Mucosa of stomach (tissue), 1 donor: ENCODE measurements at regions not wholly inside any gene's neighbourhood (a gene's known extent, or its start where the extent isn't known, plus 50 kb on each side); places are given as distances from the start of the nearest gene placed in this dataset.

Experiments used
- H3K27me3 ChIP-seq: one replicate; pipeline ENCODE4 v1.7.0; 2013; ENCODE audit warnings: mild to moderate bottlenecking, low read length; ENCODE audit not compliant: control insufficient read depth, insufficient read depth
- H3K36me3 ChIP-seq: one replicate; pipeline ENCODE4 v1.7.0; 2013; ENCODE audit warnings: low read length; ENCODE audit not compliant: control insufficient read depth, insufficient read depth
- H3K4me1 ChIP-seq: one replicate; pipeline ENCODE4 v1.7.0; 2013; ENCODE audit warnings: mild to moderate bottlenecking, low read length; ENCODE audit not compliant: control insufficient read depth, insufficient read depth
- H3K4me3 ChIP-seq: one replicate; pipeline ENCODE4 v1.7.0; 2013; ENCODE audit warnings: low read length
- H3K9ac ChIP-seq: one replicate; pipeline ENCODE4 v1.7.0; 2013; ENCODE audit warnings: mild to moderate bottlenecking, low read length, moderate library complexity
- H3K9me3 ChIP-seq: one replicate; pipeline ENCODE4 v1.7.0; 2013; ENCODE audit warnings: mild to moderate bottlenecking, low read length, moderate library complexity; ENCODE audit not compliant: control insufficient read depth
- donor health status: Pancreatic carcinoma.

DNA sequence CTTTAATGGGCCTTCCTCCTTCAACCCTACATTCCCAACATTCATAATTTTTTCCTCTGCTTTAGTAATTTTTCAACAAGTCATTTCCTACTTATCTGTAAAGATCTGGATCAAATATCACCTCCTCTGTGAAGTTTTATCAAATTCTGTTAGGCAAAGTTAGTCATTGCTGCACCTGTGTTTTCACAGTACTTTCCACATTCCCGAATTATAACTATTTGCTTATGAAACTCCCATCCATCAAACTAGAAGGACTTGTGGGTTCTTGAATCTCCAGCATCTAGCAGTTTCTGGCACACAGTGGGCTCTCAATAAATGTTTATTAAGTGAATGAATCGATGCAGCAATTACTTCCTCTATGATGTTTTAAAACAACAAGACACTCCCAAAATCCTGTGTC is 257.6 kb downstream of the HDGFL1 start:
- Histone ChIP-seq H3K9ac (no peak overlapping the region), H3K9me3 (no peaks in the 10 kb centered on the region), H3K4me3 (no peak overlapping the region), H3K27me3 (no peaks in the 10 kb centered on the region), H3K36me3 (no peaks in the 10 kb centered on the region), H3K4me1 (peaks cover 8% of the 10 kb centered on the region)

DNA sequence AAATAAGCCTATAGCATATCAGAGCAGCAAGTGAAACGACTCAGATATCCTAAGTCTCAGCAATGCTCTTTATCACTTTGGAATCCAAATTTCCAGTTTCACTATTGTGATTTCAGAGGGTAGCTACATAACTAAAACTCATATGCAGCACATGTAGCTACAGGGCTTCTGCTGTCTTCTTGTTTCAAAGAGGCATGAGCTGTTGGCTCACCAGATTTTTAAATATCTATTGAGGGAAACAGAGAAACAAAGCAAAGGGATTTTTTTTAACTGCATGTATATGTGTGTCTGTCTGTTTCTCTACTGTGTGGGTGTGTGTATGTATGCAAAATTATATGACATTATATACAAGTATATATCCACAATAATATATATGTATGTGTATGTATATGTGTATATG is 258.4 kb downstream of the HDGFL1 start:
- Histone ChIP-seq H3K4me1 (peaks cover 8% of the 10 kb centered on the region), H3K27me3 (no peaks in the 10 kb centered on the region), H3K9me3 (no peaks in the 10 kb centered on the region), H3K36me3 (no peaks in the 10 kb centered on the region), H3K9ac (no peak overlapping the region), H3K4me3 (no peak overlapping the region)

GRCh38 chr6:22828179-22829062 is 259.1 kb downstream of the HDGFL1 start:
- Histone ChIP-seq H3K36me3 (no peaks in the 10 kb centered on the region), H3K9me3 (no peaks in the 10 kb centered on the region), H3K4me1 (peaks cover 8% of the 10 kb centered on the region), H3K9ac (no peak overlapping the region), H3K27me3 (no peaks in the 10 kb centered on the region), H3K4me3 (no peak overlapping the region)

- Histone ChIP-seq H3K4me1 (peaks cover 8% of the 10 kb centered on the region), H3K27me3 (no peaks in the 10 kb centered on the region), H3K36me3 (no peaks in the 10 kb centered on the region), H3K4me3 (no peak overlapping the region), H3K9me3 (no peaks in the 10 kb centered on the region), H3K9ac (no peak overlapping the region)
Observed at GRCh38 chr6:22829070-22829469, 259.7 kb downstream of the HDGFL1 start.

- no peaks in the 10 kb centered on the region for H3K9me3 ChIP-seq
- no peaks in the 10 kb centered on the region for H3K36me3 ChIP-seq
- H3K9ac ChIP-seq, result no peak overlapping the region
- no peaks in the 10 kb centered on the region for H3K27me3 ChIP-seq
- no peak overlapping the region for H3K4me3 ChIP-seq
- peaks cover 8% of the 10 kb centered on the region for H3K4me1 ChIP-seq
Observed at GRCh38 chr6:22830463-22830862, 261.1 kb downstream of the HDGFL1 start.

DNA sequence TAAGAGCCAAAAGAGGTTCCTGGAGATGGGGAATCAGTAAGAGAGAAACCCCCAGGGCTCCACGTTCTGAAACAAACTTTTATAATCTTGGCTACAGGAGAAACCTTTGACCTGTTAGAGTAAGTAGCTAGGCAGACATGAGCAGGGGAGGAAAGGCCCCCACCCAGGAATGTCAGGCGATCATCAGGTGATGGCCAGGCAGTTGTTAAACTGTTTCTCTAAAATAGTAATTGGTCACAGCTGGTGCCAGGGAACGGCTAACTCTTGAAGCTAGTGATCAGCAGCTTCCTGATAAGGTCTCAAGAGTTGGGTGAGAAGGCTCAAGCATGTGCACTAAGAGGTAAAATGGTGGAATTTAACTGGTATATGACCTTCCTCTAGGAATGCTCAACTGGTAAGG is 263.8 kb downstream of the HDGFL1 start:
- Histone ChIP-seq H3K9ac (no peak overlapping the region), H3K27me3 (no peaks in the 10 kb centered on the region), H3K4me3 (no peak overlapping the region), H3K36me3 (no peaks in the 10 kb centered on the region), H3K4me1 (peaks cover 7% of the 10 kb centered on the region), H3K9me3 (no peaks in the 10 kb centered on the region)

GRCh38 chr6:22838345-22838744 is 269.0 kb downstream of the HDGFL1 start:
- Histone ChIP-seq H3K36me3 (no peaks in the 10 kb centered on the region), H3K27me3 (no peaks in the 10 kb centered on the region), H3K9me3 (no peaks in the 10 kb centered on the region), H3K4me1 (no peaks in the 10 kb centered on the region), H3K9ac (no peak overlapping the region), H3K4me3 (no peak overlapping the region)

DNA sequence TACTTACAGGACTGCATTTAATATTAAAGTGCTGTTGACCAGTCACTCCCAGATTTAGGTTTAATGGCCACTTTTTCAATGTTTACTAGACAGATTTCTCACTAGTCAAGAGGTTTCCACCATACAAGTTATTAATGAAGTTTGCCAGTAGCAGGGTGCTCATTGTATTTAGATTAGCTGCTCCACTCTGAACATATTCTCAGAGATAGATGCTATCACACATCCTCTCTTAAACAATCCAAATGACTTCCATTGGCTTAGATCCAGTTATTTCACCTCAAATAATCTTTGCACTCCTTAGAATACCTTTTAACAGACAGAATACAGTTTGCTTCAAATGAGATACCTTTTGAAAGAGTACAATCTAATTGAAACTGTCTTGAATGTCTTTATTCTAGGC is 276.1 kb downstream of the HDGFL1 start:
- H3K4me3 ChIP-seq, result no peak overlapping the region
- no peaks in the 10 kb centered on the region for H3K36me3 ChIP-seq
- no peaks in the 10 kb centered on the region for H3K4me1 ChIP-seq
- no peaks in the 10 kb centered on the region for H3K9me3 ChIP-seq
- no peaks in the 10 kb centered on the region for H3K27me3 ChIP-seq
- H3K9ac ChIP-seq, result no peak overlapping the region

DNA sequence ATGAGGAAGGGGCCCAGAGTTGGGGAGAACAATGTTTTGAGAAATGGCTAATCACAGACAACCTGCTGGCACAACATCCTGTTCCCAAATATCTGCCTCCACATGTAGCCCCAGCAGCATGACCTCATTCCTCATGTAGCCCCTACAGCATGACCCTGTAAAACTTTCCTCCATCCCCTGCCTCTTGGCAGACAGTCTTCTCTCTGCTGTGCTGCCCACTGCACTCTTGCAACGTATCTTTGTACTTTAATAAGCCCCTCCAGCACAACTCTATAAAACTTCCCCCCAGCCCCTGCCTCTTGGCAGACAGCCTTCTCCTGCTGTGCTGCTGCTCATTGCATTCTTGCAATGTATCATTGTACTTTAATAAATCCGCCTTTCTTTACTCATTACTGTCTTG is 278.8 kb downstream of the HDGFL1 start:
- no peaks in the 10 kb centered on the region for H3K36me3 ChIP-seq
- H3K4me1 ChIP-seq, result no peaks in the 10 kb centered on the region
- H3K9me3 ChIP-seq, result no peaks in the 10 kb centered on the region
- H3K4me3 ChIP-seq, result no peak overlapping the region
- H3K27me3 ChIP-seq, result no peaks in the 10 kb centered on the region
- H3K9ac ChIP-seq, result no peak overlapping the region

DNA sequence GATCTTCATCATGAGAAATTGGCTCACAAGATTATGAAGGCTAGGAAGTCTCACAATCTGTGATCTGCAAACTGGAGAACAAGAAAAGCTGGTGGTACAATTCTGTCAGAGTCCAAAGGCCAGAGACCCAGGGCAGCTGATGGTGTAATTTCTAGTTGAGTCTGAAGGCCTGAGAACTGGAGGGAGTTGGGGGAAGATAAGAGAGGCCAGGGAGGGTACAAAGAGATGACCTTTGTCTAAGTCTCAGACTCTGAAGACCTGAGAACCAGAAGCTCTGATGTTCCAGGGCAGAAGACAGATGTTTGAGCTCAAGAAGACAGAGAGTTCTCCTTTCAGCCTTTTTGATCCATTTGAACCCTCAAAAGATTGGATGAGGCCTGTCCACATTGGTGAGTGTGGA is 280.6 kb downstream of the HDGFL1 start:
- Histone ChIP-seq H3K36me3 (no peaks in the 10 kb centered on the region), H3K9me3 (no peaks in the 10 kb centered on the region), H3K27me3 (no peaks in the 10 kb centered on the region), H3K4me3 (no peak overlapping the region), H3K9ac (no peak overlapping the region), H3K4me1 (no peaks in the 10 kb centered on the region)

GRCh38 chr6:22852101-22852500 is 282.7 kb downstream of the HDGFL1 start:
- no peak overlapping the region for H3K4me3 ChIP-seq
- H3K36me3 ChIP-seq, result no peaks in the 10 kb centered on the region
- no peaks in the 10 kb centered on the region for H3K27me3 ChIP-seq
- no peaks in the 10 kb centered on the region for H3K4me1 ChIP-seq
- H3K9ac ChIP-seq, result no peak overlapping the region
- no peaks in the 10 kb centered on the region for H3K9me3 ChIP-seq

DNA sequence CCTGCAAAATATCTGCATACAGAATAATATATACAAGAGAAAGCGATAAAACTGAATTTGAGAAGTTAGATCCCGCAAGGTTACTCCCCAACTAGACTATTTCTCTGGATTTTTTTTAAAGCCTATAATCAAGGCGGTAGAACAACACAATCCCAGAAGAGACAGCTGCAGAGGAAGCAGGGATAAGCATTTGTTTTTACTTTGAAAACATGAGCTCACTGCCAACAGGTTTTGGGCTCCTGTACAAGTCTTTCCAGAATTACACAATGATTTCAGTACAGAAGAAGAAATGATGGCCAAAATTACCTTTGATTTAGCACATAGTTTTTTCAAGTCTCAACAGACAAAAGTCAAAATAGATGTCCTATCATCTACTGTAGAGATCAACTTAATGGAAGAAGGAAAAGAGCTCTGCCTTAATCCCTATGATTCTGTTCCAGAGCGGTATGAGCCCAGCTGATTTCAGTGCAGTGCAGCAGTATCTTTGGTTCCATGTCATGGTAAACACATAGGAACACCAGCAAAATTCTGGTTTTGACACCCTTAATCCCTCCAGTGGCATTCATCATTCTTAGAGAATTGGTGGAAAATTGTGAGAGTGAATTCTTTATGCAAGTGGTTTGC is 304.3 kb downstream of the HDGFL1 start:
- Histone ChIP-seq H3K27me3 (no peaks in the 10 kb centered on the region), H3K9ac (no peak overlapping the region), H3K36me3 (no peaks in the 10 kb centered on the region), H3K4me3 (no peak overlapping the region), H3K9me3 (no peaks in the 10 kb centered on the region), H3K4me1 (no peaks in the 10 kb centered on the region)
